ENCODE measurements at regions not wholly inside any gene's neighbourhood (a gene's known extent, or its start where the extent isn't known, plus 50 kb on each side); places are given as distances from the start of the nearest gene placed in this dataset.
"Not testable (repeated sequence)": the region's sequence is repeated elsewhere in the genome, so short reads cannot be mapped to it uniquely, and the experiment has no call there.

GRCh38 chr14:34381304-34381703 lies 80.7 kb downstream of the SPTSSA start:
- not testable (repeated sequence) for DNase-seq

GRCh38 chr14:34380471-34380845 lies 81.6 kb downstream of the SPTSSA start:
- no peak for DNase-seq

GRCh38 chr14:34379816-34380470 lies 82.1 kb downstream of the SPTSSA start:
- no peak for DNase-seq

GRCh38 chr14:34376649-34377267 lies 85.3 kb downstream of the SPTSSA start:
- no peak for DNase-seq

GRCh38 chr14:34374998-34375740 lies 86.9 kb downstream of the SPTSSA start:
- no peak for DNase-seq

GRCh38 chr14:34373191-34373590 lies 88.8 kb downstream of the SPTSSA start:
- no peak for DNase-seq

- DNase-seq = no peak
Observed at GRCh38 chr14:34372786-34373185, 89.3 kb downstream of the SPTSSA start.

- no peak for DNase-seq
Observed at GRCh38 chr14:34369648-34370030, 92.4 kb downstream of the SPTSSA start.

GRCh38 chr14:34368971-34369647 lies 92.9 kb downstream of the SPTSSA start:
- no peak for DNase-seq

GRCh38 chr14:34368115-34368970 lies 93.7 kb downstream of the SPTSSA start:
- DNase-seq = no peak

GRCh38 chr14:34365309-34365915 lies 96.6 kb downstream of the SPTSSA start:
- DNase-seq = no peak

- DNase-seq = no peak
Observed at GRCh38 chr14:34364201-34364600, 97.8 kb downstream of the SPTSSA start.

GRCh38 chr14:34363733-34364134 lies 98.3 kb downstream of the SPTSSA start:
- DNase-seq = no peak

- no peak for DNase-seq
Observed at GRCh38 chr14:34362641-34363251, 99.3 kb downstream of the SPTSSA start.

- DNase-seq = no peak
Observed at GRCh38 chr14:34361504-34362011, 100.5 kb downstream of the SPTSSA start.

- DNase-seq = no peak
Observed at GRCh38 chr14:34359420-34360117, 102.5 kb downstream of the SPTSSA start.

GRCh38 chr14:34356264-34356654 lies 105.8 kb downstream of the SPTSSA start:
- no peak for DNase-seq

- DNase-seq = no peak
Observed at GRCh38 chr14:34355584-34356263, 106.3 kb downstream of the SPTSSA start.

GRCh38 chr14:34354556-34354955 lies 107.5 kb downstream of the SPTSSA start:
- no peak for DNase-seq

- no peak for DNase-seq
Observed at GRCh38 chr14:34350903-34351302, 111.1 kb downstream of the SPTSSA start.

Measured in NCI-H1105 treated with DMSO at 0.1 percent for 48 hours (cell line).